ENCODE measurements at regions not wholly inside any gene's neighbourhood (a gene's known extent, or its start where the extent isn't known, plus 50 kb on each side); places are given as distances from the start of the nearest gene placed in this dataset.
"Not testable (repeated sequence)": the region's sequence is repeated elsewhere in the genome, so short reads cannot be mapped to it uniquely, and the experiment has no call there.

- no peak for DNase-seq
Observed at GRCh38 chr1:230591678-230592077, 50.6 kb upstream of the COG2 start.

GRCh38 chr1:230589951-230590350, 52.3 kb upstream of the COG2 start:
- DNase-seq = no peak

GRCh38 chr1:230588323-230588746, 53.9 kb upstream of the COG2 start:
- no peak for DNase-seq

GRCh38 chr1:230587061-230587460, 55.2 kb upstream of the COG2 start:
- DNase-seq = no peak

DNA sequence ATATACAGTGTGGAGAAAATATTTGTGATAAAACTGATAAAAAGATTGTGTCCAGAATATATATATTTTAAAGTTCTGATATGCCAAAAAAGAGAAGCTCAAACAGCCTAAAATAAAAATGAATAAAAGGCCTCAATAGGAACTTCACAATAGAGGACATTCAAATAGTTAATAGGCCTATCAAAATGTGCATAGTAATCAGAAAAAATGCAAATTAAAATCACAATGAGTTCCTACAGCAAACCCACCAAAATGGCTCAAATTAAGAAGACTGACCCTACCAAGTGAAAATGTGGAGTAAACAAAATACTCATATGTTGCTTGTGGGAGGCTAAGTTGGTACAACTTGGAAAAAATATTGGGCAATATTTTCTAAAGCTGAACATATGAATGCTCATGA, 57.6 kb upstream of the COG2 start:
- DNase-seq = no peak

DNA sequence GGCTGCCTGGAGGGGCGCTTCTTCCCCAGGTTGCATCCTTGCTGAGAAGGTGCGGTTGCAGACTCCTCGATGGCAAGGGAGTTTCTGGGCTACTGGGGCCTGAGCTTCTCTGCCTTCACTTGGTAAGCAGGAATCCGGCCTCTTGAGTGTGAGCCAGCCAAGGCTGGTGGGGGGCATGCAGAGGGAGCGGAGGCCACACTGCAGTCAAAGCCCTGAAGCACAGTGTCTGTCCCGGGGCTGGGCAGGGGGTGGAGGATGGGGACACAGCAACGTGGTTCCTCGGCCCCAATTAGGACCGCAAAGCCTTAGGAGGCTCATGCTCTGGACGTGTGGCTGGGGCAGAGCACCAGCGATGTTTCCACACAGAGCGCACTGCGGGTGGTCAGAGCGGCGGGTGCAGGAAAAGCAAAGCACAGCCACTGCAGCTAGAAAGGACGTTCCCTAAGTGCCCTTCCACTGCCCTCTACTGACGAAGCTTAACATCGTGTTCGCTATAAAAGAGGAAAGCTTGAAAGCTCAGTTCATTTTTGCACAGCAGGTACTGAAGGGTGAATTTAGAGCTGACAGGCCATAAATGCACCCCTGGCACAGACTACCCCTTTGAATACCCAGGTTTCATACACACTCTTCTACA, 60.7 kb upstream of the COG2 start:
- DNase-seq = no peak

- DNase-seq = no peak
Observed at GRCh38 chr1:230578616-230579015, 63.7 kb upstream of the COG2 start.

GRCh38 chr1:230577537-230577936, 64.7 kb upstream of the COG2 start:
- DNase-seq = no peak

- no peak for DNase-seq
Observed at GRCh38 chr1:230575886-230576500, 66.3 kb upstream of the COG2 start.

GRCh38 chr1:230574502-230574901, 67.8 kb upstream of the COG2 start:
- DNase-seq = no peak

DNA sequence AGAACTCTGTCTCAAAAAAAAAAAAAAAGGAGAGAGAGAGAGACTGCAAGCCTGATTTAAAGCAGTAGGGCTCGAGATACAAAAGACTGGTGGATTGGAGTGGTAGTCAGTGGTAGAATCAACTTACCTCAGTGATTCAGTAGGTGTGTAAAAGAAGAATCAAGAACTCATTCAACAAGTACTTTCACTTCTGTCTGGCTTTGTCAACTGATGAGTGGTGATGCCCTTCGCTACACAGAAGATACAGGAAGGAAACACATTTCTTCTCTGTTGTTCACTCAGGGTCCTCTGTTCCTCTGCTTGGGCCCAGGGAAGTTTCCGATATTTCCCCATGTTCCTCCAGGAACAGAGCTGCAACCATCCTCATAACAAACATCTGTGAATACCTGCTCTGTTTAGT, 68.6 kb upstream of the COG2 start:
- no peak for DNase-seq

DNA sequence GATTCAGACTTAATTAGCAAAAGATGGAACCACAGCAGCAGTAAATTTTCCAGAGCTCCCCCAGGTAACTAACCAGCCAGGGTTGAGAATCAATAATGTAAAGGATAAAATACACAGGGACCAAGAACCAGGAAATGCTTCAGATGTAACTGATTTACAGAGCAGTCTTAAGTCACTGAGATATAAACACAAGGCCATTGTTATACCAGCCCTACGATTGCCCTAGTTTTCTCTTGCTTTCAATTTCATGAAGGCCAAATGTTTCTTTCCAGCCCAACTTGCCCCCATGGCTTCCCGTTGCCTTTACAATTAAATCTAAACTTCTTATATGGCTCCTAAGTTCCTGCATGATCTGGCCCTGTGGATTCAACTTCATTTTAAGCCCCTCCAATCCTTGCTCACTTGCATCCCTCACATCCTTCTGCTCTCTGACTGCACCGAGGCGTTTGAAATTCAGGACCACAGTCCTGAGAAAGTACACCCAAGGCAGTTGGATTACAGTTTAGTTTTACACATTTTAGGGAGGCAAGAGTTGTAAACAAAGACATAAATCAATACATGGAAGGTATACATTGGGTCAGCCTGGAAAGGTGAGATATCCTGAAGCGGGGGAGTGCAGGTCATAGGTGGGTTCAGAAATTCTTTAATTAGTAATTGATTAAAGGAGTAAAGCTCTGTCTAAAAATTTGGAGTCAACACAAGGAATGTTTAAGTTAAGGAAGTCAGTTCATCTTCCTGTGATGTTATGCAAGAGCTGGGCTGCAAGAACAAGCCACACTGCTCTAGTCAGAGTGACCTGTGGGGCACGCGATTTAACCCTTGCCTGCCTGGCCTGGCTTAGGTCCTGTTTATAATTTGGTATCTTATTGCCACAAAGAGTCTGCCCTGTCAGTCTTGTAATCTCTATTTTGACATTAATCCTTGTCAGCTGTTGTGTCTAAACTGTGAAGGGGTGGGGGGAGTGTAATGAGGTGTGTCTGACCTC, 69.9 kb upstream of the COG2 start:
- DNase-seq = no peak

DNA sequence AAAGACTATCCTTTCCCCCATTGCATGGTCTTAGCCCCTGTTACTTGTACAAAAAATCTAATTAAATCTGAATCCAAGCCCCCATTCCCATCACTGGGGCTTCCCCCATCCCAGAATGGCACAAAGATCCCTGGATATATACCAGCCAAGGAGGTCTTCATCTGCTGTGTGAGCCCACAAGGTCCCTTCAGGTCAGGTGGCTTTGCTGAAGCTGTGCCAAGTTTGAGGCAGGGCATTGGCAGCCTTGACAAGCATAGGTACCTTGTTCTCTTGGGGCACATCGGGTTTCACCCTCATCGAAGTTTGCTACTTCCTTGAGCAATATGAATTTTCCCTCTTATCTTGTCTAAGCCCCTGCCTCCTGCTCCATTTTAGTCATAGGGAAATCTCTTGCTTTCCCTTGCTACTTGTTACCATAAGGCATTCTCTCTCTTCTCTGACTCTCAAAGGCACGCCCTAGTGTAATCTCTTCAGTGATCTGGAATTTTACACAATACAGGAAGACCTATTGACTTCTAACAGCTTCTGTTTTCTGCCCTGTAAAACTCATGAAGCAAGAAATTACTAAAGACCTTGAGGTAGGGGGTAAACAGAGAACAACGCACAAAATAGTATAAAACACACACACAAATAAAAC, 71.4 kb upstream of the COG2 start:
- no peak for DNase-seq

DNA sequence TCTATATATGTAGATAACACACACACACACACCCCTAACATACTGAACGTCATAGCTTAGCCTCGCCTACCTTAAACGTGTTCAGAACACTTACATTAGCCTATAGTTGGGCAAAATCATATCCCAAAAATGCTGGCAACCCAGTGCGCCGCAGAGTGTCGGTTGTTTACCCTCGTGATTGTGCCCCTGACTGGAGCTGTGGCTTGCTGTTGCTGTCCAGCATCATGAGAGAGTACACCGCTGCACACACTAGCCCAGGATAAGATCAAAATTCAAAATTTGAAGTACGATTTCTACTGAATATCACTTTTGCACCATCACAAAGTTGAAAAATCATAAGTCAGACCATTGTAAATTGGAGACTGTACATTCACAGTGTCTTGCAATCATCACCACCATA, 73.1 kb upstream of the COG2 start:
- no peak for DNase-seq

GRCh38 chr1:230568676-230569075, 73.6 kb upstream of the COG2 start:
- no peak for DNase-seq

DNA sequence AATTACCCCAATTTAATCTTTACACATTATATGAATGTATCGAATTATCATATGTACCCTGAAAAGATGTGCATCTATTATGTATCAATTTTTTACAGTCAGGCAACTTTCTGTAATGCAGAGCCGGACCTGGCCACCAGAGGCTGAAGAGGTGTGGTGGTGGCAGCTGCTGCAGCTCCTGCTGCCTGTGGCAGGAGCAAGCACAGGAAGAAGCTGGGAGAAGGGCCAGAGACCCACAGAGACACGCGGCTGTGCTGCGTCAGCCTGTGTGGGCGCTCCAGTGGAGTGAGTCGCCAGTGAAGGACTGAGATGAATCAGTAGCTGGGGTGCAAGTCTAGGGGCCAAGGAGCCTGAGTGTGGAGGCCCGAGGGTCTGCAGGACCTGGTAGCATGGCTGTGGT, 74.3 kb upstream of the COG2 start:
- DNase-seq = no peak

GRCh38 chr1:230567221-230567575, 75.1 kb upstream of the COG2 start:
- DNase-seq = no peak

DNA sequence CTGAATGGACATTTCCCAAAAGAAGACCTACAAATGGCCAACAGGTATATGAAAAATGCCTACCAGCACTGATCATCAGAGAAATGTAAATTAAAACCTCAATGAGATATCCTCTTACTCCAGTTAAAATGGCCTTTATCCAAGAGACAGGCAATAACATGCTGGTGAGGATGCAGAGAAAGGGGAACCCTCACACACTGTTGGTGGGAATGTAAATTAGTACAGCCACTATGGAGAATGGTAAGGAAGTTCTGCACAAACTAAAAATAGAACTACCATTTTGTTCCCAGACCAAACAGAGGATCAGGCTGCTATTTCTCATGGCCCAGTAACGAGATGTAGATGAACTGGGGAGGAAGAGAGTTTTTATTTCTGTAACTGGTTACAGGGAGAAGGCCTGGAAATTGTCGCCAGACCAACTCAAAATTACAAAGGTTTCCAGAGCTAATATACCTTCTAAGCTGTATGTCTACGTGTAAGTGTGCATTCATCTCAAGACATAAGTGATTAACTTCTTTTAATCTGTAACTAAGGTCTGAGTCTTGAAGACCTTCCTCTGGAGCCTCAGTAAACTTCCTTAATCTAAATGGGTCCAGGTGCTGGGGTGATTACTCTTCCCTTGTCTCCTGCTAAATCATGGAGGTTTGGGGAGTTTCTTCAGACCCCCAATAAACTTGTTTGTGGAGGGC, 75.6 kb upstream of the COG2 start:
- DNase-seq = not testable (repeated sequence)

GRCh38 chr1:230565141-230565540, 77.1 kb upstream of the COG2 start:
- no peak for DNase-seq

- no peak for DNase-seq
Observed at GRCh38 chr1:230563591-230563990, 78.7 kb upstream of the COG2 start.

DNA sequence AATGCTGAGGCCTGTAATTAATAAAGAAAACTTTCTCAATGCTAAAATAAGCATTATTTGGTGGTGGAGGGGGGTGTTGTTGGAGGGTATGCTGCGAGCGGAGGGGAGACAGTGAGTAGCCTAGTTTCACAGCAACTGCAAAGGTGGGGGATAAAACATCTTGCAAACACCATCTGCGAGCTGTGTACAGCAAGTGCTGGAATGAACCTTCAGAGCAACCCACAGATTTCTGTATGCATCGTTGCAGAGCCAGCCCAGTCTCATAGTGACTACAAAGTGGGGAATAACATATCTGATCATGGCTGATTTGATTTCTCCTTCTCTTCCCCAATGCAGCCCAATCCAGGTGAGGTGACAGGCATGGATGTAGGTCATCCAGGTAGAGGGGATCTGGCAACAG, 80.7 kb upstream of the COG2 start:
- DNase-seq = no peak

DNA sequence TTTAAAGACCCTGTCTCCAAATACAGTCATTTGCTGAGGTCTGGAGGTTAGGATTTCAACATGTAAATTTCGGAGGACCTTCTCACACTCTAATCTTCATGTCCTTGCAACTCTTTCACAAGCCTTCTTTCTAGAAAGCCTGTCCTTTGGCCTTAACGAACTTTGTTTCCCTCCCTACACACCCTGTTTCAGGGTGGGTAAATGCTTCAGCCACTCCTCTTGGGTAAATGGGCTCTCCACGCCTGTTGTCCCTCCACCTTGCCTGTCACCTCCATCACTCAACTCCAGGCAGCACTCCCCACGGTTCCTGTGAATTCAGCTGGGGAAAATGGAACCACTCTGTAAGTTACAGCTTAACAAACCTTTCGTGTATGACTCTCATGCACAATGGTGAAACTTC, 84.0 kb upstream of the COG2 start:
- DNase-seq = no peak

GRCh38 chr1:230556453-230556852, 85.8 kb upstream of the COG2 start:
- no peak for DNase-seq
